GM21717 (cell line): ENCODE measurements at regions not wholly inside any gene's neighbourhood (a gene's known extent, or its start where the extent isn't known, plus 50 kb on each side); places are given as distances from the start of the nearest gene placed in this dataset.
"Not testable (repeated sequence)": the region's sequence is repeated elsewhere in the genome, so short reads cannot be mapped to it uniquely, and the experiment has no call there.

Experiments used
- ATAC-seq: cut with Tn5 transposase; IDR thresholded peaks from one replicate; pipeline ENCODE4 v1.9.1; 2021; ENCODE audit warnings: mild to moderate bottlenecking, moderate library complexity; ENCODE audit not compliant: unreplicated experiment

DNA sequence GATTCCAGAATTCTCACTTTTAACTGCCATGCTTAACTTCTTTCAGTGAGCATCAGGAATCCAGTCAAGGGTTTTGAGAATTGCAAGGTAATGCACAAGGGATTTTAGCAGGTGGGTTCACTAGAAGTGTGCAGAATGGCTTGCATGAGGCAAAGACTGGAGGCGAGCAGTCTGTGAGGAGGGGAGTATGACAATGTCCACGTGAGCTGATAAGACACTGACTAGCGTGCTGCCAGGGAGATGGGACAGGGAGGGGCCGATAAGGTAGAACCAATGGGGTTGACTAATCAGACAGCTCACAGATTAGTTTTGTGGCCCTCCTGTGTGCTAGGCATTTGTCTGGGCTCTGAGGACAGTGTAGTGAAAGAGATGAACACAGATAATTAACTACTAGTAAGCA is 102.0 kb upstream of the DAZL start:
- ATAC-seq: no peak

DNA sequence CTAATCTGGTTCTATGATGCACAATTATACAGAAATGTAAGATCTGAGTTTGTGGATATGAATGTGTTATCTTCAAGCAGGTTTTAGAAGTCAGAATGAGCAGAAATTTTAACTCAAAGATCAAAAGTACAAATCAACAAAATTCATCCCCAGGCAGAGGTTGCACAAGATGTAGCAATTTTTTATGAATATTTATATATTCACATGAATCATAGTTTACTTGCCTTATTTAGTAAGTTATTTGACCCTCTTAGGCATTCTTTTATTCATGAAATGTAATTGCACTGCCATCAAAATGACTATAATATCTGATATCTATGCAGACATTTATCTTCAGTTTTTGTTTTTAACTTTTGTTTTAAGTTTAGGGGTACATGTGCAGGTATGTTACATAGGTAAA is 103.1 kb upstream of the DAZL start:
- no peak for ATAC-seq

DNA sequence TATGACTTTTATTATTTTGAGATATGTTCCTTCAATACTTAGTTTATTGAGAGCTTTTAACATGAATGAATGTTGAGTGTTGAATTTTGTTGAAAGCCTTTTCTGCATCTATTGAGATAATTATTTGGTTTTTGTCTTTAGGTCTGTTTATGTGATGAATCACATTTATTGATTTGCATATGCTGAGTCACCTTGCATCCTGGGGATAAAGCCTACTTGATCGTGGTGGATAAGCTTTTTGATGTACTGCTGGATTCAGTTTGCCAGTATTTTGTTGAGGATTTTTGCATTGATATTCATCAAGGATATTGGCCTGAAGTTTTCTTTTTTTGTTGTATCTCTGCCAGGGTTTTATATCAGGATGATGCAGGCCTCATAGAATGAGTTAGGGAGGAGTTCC is 106.5 kb upstream of the DAZL start:
- ATAC-seq: not testable (repeated sequence)

DNA sequence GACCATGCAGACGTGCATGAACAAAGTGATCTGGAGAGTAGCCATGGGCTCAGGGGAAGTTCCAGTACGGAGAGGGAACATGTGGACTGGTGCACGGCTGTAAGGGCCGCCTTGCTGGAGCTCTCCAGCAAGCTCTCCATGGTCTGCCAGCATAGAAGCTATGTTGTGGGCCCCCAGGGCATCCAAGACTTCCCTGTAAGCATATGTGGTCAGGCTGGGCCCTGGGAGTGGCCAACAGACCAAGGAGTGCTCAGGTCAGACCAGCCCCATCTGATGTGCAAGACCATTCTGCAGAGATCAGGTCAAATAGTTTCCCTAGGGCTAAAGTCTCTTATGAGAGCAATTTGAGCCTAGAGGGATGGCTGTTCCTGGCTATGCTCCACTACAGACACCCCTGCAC is 110.1 kb upstream of the DAZL start:
- ATAC-seq: no peak

DNA sequence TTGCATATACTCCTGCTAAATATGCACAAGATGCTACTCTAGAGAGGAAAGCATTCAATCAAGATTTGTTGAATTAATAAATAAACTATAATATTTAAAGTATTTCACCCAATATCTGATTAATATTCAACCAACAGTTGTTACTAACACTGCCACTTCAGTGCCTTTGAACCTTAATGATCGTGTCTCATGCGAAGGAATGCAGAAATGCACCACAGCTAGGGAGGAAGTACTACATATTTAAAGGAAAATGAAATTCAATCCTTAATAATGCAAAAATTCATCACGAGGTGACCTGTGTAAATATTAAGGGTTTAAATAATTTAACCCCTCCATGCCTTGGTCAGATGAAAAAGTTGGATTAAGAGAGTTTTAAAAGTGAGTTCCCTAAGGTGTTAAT is 114.2 kb upstream of the DAZL start:
- no peak for ATAC-seq

DNA sequence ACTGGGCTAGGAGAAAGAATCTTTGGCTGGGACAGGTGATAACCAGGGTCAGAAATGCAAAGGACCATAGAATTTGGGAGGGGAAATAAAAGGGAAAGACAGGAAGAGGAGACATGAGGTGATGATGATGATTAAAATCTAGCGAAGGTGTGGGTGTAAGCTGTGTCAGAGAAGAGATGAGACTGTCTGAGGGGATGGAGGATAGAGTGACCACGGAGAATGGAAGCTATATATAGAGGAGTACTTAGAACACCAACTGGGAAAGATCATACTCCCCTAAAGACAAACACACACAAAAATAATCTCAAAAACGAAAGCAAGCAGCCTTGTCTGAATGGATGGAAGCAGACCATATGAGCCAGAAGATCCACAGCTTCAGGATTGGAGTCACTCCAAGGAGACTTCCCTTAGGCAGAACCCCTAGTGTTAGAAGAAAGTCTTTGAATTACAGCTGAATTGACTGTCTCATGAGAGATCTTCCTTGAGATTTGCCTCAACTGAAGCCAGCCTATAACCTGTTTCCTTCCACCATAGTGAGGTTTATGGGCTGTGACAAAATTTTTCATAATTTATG is 115.2 kb upstream of the DAZL start:
- ATAC-seq: no peak

DNA sequence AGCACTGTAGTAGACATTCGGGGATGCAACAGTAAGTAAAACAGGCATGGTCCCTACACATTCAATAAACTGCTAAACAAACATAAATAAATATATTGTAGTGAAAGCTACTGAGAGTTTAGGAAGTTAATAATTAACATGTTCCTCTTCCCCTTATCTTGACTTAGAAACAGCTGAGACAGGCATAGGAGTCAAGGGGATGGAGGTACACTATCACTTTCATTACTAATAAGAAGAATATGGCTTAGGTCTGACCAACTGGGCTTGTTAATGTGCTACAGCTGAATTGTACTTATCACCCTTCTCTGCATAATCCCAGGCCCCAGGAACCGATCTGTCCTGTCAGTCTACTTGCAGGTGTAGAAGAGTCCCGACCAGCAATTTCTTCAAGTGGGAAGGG is 116.3 kb upstream of the DAZL start:
- peak; percentile 59 for ATAC-seq

DNA sequence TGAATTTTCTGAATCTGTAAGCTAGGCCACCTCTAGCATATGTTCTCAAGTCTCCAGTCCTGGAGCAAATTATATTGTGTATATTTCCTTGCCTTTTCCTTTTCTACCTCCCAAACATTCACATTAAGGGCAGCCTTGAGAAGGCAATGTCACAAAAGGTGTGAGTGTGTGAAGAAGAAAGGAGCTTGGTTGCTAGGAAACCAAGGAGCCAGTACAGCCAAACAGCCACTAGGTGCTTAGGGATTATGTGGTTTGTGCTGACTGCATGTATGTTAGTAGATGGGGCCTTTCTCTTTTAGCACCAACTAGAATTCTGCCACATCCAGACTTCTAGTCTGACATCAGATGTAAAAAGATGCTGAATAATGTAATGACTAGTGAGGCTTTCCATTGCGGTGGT is 118.8 kb upstream of the DAZL start:
- ATAC-seq: no peak

DNA sequence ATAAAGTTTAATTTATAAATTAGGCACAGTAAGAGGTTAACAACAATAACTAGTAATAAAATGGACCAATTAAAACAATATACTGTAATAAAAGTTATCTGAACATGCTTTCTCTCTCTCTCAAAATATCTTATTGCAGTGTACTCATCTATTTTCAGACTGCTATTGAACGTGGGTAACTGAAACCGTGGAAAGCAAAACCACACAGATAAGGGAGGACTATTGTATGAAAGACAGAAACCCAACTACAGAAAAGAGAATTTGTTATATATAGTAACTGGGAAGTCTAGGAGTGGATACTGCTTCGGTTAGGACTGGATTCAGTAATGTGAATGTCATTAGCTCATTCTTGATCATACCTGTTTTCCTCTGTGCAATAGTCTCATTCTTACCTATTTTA is 119.3 kb upstream of the DAZL start:
- no peak for ATAC-seq

DNA sequence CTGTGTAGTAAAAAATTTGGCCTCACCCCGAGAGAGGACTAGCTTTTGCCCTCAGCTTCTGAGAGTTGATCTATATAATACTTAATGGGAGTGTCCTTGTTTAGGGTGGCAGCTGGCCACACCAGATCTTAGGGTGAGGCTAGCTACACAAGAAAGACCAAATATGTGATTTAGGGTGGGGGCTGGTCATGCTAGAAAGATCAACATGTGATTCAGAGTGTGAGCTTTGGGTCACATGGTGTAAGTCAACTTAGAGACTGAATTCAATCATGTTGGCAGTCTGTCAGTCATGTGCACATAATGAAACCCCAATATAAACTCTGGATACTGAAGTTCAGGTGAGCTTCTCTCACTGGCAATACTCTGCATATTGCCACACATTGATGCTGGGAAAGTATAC is 120.7 kb upstream of the DAZL start:
- no peak for ATAC-seq

DNA sequence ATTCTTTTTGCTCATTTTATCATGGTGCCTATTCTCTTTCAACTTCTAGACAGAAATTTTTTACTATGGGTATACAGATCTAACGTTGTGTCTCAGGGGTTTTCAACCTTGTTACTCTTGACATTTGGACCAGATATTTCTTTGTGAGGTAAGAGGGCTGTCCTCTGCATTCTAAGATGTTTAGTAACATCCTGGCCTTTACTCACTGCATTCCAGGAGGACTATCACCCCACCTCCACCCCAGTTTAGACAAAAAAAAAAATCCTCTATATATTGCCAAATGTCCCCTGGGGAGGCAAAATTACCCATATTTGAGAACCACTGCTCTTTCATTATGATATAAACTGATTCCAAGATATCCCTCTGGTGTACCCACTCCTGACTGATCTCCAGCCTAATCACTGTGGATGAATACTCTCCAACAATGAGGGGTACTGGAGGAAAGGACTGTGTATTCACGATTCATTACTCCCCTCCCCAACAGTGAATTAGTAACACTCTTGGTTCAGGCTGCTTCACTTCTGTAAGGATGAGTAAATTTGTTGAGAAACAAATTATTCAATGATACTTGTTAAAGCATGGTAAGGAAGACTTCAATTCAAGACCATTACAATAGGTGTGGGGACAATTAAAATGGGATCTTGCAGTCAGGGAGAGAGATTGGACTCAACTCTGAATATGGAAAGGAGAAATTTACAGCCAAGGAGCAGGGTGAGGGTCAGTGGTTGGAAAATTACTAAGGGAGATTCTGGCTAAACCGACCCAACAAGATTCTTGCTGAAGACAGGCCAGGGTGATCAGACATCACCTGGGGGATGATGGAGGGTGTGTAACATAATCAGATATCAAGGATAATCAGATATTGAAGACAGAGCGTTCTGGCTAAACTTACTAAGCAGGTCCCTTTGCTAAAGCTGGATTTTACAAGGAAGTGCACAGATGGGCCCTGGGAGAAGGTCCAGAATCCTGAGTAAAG is 123.8 kb upstream of the DAZL start:
- ATAC-seq: no peak

DNA sequence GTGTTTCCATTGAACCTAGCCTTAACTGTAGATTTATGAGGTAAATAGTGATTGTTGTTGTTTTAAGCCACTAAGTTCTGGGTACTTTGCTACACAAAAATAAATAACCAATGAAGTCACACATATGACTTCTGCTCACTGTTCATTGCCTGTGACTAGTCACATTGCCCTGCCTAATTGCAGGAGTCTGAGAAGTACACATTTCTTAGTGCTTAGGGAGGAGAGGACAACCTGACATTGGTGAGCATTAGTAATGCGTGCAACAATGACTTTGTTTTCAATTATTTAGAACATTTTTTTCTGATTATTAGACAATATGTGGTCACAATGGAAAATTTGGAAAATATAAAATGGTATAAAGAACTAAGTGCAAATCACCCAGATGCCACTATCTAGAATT is 133.2 kb upstream of the DAZL start:
- no peak for ATAC-seq

DNA sequence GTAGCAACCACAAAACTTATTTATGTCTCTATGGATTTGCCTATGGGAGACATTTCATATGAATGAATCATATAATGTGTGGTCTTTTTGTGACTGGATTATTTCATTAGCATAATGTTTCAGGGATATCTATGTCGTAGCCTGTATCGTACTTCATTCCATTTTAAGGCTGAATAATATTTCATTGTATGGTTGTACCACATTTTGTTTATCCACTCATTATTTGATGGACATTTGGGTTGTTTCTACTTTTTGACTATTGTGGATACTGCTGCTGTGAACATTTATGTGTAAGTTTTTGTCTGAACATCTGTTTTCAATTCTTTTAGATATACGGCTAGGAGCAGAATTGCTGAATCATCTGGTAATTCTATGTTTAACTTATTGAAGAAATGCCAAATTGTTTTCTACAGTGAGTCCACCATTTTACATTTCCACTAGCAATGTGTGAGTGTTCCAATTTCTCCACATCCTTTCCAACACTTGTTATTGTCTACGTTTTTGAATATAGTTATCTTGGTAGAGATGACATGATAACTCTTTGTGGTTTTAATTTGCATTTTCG is 134.4 kb upstream of the DAZL start:
- ATAC-seq: no peak

DNA sequence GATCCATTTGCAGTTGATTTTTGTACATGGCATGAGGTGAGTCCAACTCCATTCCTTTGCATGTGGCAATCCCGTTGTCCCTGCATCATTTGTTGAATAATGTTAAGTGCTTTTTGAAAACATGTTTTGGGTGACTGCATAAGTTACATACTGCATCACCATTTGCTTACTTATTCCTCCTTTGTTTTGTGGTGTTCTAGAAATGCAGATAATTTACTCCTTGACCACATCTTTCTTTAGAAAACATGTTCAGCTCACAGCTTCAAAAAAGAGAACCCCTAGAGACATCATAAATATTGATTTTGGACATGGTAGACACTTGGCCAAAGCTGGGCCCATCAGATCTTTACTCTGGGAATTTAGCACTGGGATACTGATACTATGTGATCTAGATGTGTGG is 135.3 kb upstream of the DAZL start:
- no peak for ATAC-seq

DNA sequence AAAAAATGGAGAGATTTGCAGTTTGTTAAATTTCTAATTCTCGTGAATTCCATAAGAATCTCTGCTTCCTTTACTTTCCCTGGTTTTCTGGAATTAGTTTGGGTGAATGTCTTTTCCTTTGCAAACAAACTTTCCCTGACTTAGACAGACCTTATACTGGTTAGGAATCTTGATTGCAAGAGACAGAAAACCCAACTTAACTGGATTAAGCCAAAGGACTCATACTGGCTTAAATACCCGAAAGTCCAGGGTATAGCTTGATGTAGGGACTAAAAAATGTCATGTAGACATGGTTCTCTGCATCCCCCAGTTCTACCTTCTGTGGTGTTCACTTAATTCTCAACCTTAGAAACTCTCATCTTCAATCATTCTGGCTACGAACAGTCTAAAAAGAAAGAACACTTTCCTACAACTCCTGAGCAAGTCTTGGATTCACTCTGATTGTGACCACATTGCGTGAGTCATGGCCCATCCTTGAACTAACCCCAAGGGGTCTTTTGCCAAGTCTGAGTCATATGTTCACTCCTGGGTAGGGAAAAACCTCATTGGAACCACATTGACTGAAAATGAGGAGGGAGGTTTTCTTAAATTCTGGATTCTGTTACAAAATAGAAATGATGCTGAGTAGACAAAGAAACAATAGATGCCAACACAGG is 136.0 kb upstream of the DAZL start:
- peak; percentile 62 for ATAC-seq

DNA sequence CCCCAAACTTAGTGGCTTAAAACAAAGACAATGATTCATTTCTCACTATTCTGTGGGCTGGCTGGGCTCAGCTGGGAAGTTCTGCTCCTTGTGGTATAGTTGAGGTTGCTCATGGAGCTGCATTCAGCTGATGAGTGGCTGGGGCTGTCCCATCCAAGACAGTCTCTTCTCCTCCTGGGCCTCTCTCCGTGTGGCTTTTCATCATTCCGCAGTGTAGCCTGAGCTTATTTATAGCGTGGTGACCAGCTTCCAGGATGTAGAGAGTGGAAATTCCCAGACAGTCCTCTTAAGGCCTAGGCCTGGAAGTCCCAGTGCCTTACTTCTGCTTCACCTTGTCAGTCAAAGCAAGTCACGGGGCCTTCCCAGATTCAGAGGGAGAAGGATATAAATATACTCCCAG is 136.7 kb upstream of the DAZL start:
- peak; percentile 87 for ATAC-seq

DNA sequence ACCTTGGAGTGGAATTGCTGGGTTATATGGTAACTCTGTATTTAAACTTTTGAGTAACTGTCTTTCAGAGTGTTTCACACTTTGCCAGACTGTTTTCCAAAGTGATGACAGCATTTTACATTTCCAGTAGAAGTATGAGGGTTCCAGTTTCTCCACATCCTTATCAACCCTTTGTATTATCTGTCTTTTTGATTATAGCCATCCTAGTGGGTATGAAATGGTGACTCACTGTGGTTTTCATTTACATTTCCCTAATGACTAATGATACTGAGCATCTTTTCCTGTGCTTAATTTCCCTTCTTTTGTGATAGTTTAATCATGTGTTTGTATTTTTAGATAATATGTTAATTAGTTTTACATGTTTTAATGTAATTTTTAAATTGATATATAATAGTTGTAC is 138.1 kb upstream of the DAZL start:
- no peak for ATAC-seq

DNA sequence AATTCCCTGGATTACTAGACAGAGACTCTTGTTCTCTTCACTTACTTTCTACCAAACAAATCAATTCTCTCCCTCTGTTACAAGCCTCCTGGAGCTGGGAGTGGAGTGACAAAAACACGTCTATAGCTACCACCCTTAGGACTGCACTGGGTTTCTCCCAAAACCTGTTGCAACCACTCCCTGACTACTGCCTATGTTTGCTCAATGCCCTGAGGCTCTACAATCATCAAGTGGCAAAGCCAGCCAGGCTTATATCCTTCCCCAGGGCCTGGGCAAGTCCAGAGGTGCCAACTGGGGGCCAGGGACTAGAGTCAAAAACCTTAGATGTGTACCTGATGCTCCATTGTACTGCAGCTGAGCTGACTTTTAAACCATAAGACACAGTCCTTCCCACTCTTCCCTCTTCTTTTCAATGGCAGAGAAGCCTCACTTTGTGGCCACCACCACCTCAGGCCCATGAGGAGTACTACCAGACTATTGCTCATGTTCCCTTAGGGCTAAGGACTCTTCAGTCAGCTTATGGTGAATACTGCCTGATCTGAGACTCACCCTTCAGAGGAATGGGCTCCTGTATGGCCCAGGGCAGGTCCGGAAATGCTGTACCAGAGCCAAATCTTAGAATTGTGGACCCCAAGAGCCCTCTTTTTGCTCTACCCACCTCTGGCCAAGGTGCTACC is 125.4 kb upstream of the PLCL2 start:
- ATAC-seq: no peak

DNA sequence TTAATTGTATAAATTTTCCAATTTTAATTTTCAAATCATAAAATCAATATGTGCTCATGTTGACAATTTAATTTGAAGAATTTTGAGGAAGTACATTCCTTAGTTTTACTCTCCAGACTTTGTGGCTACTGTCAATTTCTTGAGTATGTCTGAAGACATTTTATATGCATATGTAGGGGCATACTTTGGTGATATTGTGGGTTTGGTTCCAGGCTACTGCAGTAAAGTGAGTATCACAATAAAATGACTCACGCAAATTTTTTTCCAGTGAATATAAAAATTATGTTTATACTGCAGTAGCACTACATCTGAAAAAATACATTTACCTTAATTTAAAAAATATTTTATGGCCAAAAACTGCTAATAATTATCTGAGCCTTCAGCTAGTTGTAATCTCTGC is 123.2 kb upstream of the PLCL2 start:
- ATAC-seq: no peak

DNA sequence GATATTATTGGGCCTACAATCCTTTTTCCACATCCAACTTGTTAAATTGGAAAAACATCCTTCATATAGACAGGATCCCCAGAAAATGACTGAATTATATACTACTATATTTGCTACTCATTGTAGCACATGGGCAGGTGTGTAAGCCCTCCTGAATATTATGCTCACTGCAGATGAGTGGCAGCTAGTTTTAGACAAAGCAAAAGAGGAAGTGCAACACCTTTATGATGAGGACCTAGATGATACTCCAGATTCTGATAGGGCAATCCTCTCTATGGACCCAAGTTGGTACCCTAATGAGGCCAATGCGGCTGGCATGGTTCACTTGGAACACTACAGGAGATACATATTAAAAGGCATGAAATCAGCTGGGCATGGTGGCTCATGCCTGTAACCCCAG is 119.1 kb upstream of the PLCL2 start:
- no peak for ATAC-seq

DNA sequence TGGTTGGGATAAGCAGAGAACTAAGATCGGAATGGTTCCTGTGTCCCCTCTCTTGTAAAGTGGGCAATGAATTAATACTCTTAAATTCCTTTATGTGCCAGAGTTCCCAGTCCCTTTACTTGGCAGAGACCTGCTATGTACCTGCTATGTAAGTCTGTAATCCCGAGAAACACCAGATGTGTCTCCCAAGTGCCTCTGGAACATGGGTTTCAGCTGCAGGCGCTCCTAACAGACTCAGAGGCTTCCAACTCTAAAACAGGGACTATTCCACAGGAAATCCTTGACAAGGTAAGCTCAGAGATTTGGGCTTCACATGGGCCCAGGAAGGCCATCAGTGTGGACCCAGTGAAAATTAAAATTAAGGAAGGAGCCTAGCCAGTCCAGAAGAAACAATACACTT is 117.7 kb upstream of the PLCL2 start:
- ATAC-seq: no peak
